HG03139 (cell line): ENCODE measurements at regions not wholly inside any gene's neighbourhood (a gene's known extent, or its start where the extent isn't known, plus 50 kb on each side); places are given as distances from the start of the nearest gene placed in this dataset.
"Not testable (repeated sequence)": the region's sequence is repeated elsewhere in the genome, so short reads cannot be mapped to it uniquely, and the experiment has no call there.

Experiments used
- ATAC-seq: cut with Tn5 transposase; IDR thresholded peaks from one replicate; pipeline ENCODE4 v1.9.1; 2021; ENCODE audit not compliant: unreplicated experiment

DNA sequence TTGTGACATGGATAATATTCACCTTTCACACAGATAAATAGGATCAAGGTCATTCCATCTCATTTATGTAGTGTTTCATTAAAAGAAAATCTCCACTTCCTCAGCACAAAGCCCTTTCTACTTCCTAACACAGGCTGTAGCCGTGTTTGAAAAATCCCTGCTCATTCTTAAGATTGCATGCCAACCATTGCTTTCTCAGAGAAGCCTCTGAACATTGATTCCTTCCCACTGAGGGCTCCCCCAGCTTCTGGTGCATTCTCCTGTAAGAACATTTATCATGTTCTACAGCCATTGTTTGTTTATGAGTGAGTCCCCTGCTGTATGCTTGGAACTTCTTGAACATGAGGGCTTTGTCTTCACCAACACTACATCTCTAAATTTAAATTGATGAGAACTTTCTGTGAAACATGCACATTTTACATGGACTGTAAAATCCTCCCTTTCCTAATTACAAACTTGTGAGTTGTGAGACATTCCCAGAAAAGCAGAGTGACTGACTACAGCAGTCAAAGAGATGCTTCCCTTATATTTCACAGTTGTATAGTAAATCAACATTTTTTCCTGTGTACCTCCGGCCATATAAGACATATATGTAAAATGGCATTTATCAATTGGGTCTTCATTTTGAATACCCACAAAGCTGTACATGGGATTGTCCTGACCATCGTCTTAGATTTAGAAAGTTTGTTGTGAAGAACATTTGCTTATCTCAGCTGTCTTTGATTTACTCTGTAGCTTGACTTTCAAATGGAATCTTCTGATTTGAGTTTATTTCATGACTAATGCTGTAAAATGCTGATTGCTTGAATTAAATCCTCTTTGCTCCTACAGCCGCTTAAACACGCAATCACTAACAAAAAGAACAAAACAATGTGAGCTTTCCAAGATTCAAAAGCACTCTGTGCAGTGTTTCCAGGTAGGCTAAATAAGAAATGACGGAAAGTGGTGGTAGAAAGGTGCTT is 600.5 kb upstream of the SLIT2 start:
- no peak for ATAC-seq

DNA sequence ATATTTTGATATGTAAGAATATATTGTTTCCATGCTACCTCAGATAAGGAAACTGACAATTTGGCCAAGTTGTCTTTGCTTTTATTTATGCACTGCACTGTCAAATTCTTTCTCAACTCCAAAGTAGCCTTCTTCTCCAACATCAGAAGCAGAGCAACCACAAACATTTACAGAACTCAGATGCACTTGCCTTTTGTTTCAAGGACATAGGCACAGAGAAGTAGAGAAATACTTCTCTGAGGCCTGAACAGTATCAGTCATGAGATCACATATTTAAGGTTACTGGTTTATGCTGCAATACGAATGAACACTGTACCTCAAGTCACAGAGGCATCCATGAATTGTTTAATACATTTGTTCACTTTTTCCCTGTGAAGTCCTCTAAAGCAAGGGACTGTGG is 606.1 kb upstream of the SLIT2 start:
- no peak for ATAC-seq

DNA sequence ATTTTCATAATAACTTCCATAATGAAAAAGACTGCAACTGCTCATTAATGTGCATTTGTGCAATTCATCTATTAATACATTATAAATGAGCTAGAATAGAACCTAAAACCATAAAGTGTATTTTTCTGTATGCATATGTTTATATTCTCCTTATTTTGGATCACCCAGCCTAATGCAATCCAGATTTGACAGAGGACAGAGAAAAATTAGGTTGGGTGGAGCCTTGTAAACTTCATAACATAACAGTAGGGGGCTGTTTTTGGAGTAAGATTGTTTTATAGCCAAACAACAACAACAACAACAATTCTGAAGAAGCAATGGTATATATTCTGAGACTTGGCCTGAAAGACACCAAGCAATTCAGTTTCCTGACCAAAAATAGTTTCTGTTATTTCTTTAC is 615.3 kb upstream of the SLIT2 start:
- ATAC-seq: no peak

DNA sequence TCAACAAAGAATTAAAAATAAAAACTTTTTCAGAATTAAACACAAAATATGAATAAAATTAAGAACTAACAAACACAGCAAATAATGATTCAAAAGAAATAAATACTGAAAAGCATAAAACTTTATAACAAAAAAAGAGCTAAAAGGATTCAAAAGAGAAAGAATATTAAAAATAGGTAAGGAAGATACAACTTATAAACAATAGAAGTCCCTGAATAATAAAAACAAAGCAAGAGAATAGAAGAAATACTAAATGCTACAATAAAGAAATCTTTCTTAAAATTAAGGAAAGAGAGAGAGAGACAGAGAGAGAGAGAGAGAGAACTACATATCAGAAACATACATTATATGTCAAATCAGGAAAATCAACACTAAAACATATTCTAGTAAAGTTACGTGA is 619.9 kb upstream of the SLIT2 start:
- ATAC-seq: no peak

DNA sequence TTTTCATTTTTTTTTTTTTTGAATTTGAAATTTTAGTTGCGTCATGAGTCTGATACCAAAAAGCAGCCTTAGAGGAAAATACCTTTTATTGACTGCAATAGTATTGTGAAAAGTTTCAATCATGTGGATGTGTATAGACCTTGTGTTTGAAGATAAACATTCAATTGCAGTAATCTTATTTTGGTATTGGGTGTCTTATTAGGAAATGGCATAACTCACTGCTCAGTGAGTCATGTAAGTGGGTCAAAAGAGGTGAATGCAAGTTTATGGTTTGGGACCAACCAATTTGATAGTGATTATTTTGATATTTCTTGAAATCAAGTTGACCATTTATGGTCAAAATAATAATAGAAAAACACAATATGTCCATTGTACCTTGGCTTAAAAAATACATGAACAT is 627.8 kb upstream of the SLIT2 start:
- no peak for ATAC-seq

DNA sequence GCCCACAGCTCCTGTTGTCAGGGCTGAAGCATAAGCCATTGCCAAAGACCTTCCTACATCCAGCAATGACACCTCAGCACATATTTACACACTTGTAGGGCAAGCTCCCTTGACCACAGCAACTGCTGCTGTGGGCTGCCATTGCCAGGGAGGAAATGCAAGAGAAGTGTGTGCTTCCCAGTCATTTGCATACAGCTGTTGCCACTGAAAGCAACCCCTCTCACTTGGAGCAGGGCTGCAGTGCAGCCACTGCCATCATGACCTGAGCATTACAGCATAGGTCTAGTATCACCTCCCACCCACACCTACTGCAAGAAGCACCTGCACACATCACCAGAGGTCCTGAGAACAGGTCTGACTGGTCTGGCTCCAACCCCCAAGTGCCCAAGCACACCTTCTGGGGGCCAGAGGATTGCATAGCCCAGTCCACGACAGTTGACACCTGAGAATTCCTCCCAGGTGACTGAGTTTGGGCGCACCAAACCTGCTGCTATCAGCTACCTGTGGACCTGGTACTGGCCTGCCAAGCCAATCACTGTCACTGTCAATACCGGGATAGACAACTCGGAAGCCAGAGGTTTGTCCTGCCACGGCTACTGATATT is 636.5 kb upstream of the SLIT2 start:
- no peak for ATAC-seq

DNA sequence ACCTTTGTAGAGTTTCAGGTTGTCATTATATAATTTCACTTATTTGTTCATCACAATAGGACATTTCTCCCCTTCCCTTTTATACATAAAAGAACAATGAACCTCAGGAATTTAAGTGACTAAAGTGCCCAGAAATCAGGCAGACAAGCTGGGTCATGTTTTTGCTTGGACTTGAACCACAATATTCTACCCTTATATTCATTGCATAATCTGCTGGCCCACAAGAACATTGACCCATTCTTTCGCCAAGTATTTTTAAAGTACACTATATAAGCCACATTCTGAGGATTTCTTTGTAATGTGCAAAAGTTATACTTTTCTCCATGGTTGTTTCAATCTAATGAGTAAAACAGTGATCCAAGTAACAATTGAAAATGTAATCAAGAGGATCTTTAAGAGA is 637.5 kb upstream of the SLIT2 start:
- ATAC-seq: no peak

DNA sequence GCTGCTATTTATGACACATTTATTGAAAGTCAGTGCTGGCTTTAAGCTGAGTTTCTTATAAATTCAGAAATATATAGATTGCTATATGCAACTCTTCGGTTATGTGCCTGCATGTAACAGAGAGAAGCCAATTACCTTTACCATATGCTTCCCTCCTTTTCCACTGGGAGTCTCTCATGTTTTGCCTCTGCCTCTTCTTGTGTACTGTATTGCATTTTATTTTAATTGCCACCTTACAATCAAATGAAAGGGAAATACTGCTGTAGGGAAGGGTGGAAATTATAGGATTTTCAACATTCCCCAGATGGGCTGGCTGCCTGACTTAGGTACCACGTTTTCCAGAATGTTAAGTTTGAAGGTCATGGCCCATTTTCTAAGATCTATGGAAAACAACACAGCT is 655.4 kb upstream of the SLIT2 start:
- ATAC-seq: no peak

DNA sequence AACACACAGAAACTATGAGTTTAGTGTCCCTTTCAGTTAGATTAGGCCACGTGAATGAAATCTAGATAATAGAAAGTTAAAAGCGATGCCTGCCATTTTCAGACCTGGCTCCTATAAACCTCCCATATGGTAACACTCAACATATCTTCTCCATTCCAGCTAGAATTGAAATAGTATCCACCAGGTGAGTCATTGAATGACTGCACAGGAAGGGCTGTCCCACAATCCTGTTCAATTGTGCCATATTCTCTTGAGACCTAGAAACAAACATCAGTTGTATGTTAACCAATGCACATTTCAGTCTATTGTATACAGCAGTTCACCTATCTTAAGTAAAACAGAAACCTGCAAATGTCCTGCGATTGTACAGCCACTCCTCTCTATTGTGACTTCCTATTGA is 659.3 kb upstream of the SLIT2 start:
- ATAC-seq: no peak

DNA sequence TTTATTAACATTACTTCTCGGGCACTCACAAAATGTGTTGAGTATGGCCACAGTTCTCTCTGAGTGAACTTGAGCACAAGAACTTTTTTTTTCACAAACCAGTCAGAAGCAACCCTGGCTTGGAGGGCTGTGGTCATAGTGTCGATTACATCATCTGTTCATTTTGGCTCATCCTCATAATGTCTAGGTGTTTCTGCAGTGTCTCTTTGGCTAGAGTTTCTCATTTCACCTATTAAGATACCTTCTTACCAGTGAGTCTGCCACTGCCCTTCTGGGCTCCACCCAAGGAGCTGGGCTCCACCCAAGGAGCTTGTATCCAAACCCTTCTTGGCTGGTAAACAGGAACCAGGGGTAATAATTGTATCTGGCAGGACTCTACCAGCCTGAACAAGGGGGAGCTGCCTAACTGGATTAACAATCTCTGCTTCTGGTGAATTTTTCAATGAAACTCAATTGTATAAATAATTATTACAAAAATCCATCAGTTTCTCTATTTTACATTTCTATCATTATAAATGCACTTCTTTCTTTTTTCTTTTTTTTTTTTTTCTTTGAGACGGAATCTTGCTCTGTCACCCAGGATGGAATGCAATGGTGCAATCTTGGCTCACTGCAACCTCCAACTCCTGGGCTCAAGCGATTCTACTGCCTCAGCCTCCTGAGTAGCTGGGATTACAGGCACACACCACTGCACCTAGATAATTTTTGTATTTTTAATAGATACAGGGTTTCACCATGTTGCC is 667.7 kb upstream of the SLIT2 start:
- no peak for ATAC-seq

DNA sequence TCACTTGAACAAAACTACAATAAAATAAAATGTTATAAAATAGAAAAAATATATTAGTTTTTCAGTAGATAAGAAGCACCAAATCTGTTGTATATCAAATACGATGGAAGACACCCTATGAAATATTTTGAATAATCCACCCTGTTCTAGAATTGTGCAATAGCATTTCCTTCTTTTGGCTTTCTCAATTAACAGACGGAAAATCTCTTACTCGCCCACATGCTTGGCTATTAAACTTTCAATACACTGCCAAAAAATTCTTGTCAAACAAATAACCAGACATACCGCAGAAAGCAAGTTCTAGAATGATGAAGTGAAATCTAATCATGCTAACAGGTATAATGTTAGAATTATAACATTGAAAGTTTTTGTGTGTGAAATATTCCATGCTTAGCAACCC is 671.6 kb upstream of the SLIT2 start:
- no peak for ATAC-seq

DNA sequence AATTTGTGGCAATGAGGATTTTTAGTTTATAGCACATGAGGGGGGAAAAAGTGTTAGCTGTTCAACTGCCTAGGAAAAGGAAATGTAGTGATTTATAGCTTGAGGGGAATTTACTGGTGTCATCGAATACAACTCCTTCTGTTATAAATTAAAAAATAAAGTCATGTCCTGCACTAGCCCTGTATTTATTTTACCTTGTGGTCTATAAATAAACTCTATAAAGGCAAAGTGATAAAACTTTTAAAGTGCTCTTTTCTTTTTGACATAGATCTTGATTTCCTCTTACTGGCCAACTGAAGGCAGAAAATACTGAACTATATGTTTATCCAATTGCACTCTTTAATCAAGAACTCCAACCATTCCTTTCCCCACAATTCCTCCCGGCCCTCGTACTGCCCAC is 672.1 kb upstream of the SLIT2 start:
- ATAC-seq: no peak

DNA sequence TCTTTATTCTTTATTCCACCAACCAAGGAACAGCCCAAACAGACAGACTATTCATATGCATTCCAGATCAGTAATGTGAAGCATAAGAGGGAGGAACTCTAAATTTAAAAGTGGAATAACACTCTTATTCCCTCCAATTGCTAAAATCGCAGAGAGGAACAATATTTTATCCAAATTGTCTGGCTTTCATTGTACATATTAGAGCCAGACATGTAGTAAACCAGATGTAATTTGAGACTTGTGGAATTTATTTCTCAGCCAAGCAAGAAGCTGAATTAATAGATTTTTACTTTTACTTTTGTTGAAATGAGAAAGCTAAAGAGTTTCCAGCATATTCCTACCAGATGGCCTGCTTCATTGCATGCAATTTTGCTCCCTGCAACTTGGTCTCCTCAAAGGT is 674.6 kb upstream of the SLIT2 start:
- ATAC-seq: no peak

DNA sequence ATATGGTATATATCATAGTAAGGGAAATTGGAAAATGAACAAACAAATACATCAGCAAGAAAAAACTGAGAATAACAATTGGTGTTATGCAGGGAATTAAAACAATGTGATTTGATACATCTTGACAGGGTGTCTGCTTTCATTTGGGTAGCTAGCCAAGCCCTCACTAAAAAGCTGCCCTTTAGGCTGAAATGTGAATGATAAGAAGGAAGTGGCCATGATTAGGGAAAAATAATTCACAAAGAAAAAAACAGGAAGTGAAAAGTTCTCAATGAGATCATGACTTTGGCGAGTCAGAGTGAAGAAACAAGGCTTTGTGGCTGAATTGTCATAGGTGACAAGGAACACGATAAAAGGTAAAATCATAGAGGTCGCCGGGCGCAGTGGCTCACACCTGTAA is 675.8 kb upstream of the SLIT2 start:
- ATAC-seq: no peak

DNA sequence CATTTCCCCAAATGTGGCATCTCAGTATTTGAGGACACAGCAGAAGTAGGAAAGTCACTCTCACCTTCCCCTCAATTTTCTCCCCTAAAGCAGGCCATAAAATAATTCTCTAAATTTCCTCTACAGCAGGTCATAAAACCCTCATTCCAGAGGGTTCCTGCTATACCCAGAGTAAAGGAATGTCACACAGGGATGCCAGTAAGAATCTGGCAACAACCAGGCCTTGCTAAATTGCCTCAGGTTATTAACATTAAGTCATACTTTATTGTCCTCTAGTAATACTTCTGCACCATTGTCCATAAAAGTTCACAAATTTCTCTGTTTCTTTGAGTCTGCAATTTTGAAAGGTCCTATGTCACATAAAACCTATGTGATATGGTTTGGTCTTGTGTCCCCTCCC is 685.7 kb upstream of the SLIT2 start:
- no peak for ATAC-seq

DNA sequence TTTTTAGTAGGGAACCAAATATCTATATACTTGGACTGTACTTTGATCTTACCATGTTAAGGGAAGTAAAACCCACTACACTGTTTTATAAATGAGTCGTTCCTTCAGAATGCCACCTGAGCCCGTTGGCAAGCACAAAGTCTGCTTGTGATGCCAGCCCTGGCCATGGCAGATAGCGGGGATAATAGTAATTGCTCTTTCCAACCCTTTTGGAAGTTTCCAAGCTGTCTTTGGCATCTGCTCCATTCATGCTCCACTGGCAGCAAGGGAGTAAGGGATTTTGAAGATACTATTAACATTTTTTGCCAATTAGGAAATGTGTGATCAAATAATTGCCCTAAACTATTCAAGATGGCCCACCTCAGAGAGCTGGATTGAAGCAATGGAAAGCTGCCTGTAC is 689.2 kb upstream of the SLIT2 start:
- ATAC-seq: no peak

DNA sequence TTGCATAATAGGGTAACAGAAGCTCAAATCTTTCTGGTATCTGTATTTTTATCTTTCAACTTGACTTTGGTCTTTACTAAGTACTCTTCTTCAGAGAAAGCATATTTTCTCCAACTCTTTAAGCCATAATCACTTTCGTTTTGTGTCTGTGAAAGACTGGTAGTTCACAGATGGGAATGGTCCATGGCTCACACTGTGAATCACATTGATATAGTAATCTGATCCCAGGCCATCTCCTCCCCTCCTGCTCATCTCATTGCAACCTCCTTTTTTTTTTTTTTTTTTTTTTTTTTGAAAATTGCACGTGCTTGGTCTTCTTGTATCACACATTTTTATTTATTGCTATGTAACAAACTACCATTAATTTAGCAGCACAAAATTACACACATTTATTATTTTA is 694.5 kb upstream of the SLIT2 start:
- no peak for ATAC-seq

DNA sequence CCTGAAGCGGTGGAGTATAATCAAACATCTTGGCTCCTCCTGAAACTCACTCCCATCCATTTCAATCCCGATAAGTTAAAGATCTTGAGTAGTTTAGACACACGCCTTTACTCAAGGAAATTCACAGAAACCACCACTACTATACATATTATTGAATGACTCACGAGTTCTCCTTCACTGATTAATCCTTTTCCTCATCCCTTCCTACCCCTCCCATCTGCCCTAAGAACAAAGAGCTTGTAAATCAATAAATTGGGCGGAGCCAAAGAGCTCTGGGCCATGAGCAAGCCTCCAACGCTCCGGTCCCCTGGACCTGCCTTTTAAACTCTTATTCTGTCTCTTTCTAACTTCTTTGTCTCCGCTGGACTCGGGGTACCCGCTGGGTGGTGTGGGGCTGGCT is 695.4 kb upstream of the SLIT2 start:
- ATAC-seq: not testable (repeated sequence)

DNA sequence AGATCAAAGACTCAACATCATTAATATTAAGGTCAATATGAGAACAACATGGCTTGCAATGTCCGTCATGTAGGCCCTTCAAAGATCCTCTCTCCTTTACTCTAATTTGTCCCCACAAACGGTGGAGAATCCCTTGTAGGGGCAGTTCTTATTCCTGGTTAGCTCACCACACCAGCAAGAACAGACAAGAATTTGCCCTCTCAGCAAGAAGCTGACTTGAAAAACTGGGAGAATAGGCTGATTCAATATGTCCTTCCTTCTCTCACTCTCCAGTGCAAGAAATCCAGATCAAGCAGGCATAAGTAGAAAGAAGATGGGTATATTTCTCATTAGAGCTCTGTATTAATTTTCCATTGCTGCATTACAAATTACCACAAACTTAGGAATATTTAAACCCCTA is 704.2 kb upstream of the SLIT2 start:
- ATAC-seq: no peak

DNA sequence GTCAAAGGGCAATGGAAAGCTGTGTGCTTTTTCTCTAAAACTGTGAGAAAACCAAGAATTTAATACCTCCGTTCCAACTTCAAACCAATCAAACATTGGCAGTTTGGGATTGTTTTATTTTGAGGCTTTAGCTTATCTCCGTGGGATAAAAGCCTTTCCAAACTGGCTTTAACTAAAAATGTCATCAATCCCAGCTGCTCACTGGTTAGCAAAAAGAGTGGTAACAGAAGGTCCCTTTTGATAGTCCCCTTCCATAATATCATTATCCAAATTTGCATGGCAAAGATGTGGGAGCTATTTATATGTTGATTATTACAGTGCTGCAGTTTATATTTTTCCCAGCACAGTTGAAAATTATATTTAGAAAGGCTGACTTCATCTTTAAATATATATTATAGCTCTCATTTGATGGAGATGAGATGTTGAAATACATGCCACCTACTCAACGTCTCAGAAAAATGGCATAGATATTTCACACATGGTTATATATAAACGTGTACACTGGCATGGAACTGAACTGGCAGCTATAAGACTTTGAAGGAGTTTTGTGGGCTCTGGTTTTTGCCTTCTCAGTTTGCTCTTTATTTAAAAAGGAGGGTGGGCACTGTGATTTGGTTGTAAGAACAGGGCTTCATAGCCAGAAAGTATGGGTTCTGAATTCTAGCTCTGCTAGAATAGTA is 707.1 kb upstream of the SLIT2 start:
- no peak for ATAC-seq

DNA sequence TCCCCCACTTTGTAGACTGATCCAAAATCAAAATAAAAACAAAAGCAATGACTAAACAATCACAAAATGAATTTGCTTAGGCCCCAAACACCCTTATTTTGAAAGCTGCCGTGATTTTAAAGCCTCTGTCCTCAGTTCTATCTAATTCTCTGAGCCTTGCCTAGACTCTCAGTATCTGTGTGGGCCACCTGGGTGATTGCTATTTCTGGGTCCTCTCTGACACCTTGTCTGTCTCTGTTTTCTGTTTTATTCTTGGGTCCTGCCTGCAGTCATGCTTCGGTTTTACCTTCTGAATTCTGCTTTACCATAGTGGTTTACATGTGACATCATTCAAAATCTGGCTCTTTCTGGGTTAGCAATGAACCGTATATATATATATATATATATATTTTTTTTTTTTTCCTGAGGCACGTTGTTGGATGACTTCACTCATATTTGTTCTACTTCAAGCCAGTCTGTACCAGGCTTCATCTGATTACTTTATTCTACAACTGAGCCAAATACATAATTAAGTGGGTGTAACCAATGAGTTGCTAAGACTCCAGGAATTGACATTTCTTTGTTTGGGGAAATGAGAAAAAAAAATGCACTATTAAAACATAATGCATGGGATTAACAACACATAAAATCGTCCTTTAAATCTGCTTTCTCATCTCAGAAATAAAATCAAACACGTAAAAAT is 710.7 kb upstream of the SLIT2 start:
- no peak for ATAC-seq
